ENCODE measurements at regions not wholly inside any gene's neighbourhood (a gene's known extent, or its start where the extent isn't known, plus 50 kb on each side); places are given as distances from the start of the nearest gene placed in this dataset.
A peak's percentile ranks its signal among the peaks of the same experiment; 100 is the strongest.

GRCh38 chr2:8447610-8448221 lies 234.1 kb upstream of the ID2 start:
- Histone ChIP-seq H3K4me1 (replicated peaks in 1 of 2) (peaks cover 0 to 21% of the 10 kb centered on the region in 2 donors), H3K27ac (peak overlapping the region in 1 of 5 donors; percentile 41), H3K4me3 (no peak overlapping the region), H3K9me3 (replicated peaks in 1 of 3) (no peaks in the 10 kb centered on the region), H3K36me3 (replicated peaks in 1 of 2) (no peaks in the 10 kb centered on the region), H3K27me3 (no peaks in the 10 kb centered on the region)
- TF ChIP-seq CTCF (IDR thresholded peaks at IDR 0.05) (no peak), POLR2A (IDR thresholded peaks at IDR 0.05) (no peak)
- intact Hi-C loops (cut with DNase I), result no loop called here
- peak in 2 of 7 donors; percentile 20 for DNase-seq
- 75 to 86% (median 81%) methylated on average over 3 of the region's 3 CpGs for WGBS, 4 donors

GRCh38 chr2:8448824-8449556 lies 232.9 kb upstream of the ID2 start:
- WGBS, 4 donors, result 74 to 79% (median 77%) methylated on average over 10 of the region's 10 CpGs
- Histone ChIP-seq H3K4me3 (no peak overlapping the region), H3K9me3 (replicated peaks in 1 of 3) (no peaks in the 10 kb centered on the region), H3K4me1 (replicated peaks in 1 of 2) (peaks cover 0 to 16% of the 10 kb centered on the region in 2 donors), H3K36me3 (replicated peaks in 1 of 2) (no peaks in the 10 kb centered on the region), H3K27me3 (no peaks in the 10 kb centered on the region), H3K27ac (no peak overlapping the region)
- intact Hi-C loops (cut with DNase I), result no loop called here
- TF ChIP-seq CTCF (IDR thresholded peaks at IDR 0.05) (no peak), POLR2A (IDR thresholded peaks at IDR 0.05) (no peak)
- DNase-seq, result peak in 1 of 7 donors; percentile 18

GRCh38 chr2:8451273-8451672 lies 230.6 kb upstream of the ID2 start:
- intact Hi-C loops (cut with DNase I), result no loop called here
- Histone ChIP-seq H3K9me3 (replicated peaks in 1 of 3) (no peaks in the 10 kb centered on the region), H3K36me3 (replicated peaks in 1 of 2) (no peaks in the 10 kb centered on the region), H3K4me3 (no peak overlapping the region), H3K27me3 (no peaks in the 10 kb centered on the region), H3K27ac (peak overlapping the region in 1 of 5 donors; percentile 62), H3K4me1 (replicated peaks in 1 of 2) (peaks cover 0 to 16% of the 10 kb centered on the region in 2 donors)
- no peak for TF ChIP-seq POLR2A (IDR thresholded peaks at IDR 0.05)
- TF ChIP-seq CTCF (IDR thresholded peaks at IDR 0.05), result no peak
- 48 to 61% (median 56%) methylated on average over 5 of the region's 5 CpGs for WGBS, 4 donors
- peak; percentile 11 to 57 (median 51) for DNase-seq

- Histone ChIP-seq H3K36me3 (replicated peaks in 1 of 2) (no peaks in the 10 kb centered on the region), H3K27ac (peak overlapping the region in 2 of 5 donors; percentile 68 to 77), H3K9me3 (replicated peaks in 1 of 3) (no peaks in the 10 kb centered on the region), H3K4me3 (no peak overlapping the region), H3K27me3 (no peaks in the 10 kb centered on the region), H3K4me1 (replicated peaks in 1 of 2) (peaks cover 0 to 11% of the 10 kb centered on the region in 2 donors)
- intact Hi-C loops (cut with DNase I), result no loop called here
- TF ChIP-seq POLR2A (IDR thresholded peaks at IDR 0.05), result no peak
- no peak for TF ChIP-seq CTCF (IDR thresholded peaks at IDR 0.05)
- DNase-seq, result peak in 2 of 7 donors; percentile 7 to 15
- WGBS, 4 donors, result 78 to 97% (median 86%) methylated on average over 5 of the region's 5 CpGs
Observed at GRCh38 chr2:8452296-8452695, 229.6 kb upstream of the ID2 start.

Data from adrenal gland (tissue), 9 donors.